ENCODE measurements at regions not wholly inside any gene's neighbourhood (a gene's known extent, or its start where the extent isn't known, plus 50 kb on each side); places are given as distances from the start of the nearest gene placed in this dataset.

DNA sequence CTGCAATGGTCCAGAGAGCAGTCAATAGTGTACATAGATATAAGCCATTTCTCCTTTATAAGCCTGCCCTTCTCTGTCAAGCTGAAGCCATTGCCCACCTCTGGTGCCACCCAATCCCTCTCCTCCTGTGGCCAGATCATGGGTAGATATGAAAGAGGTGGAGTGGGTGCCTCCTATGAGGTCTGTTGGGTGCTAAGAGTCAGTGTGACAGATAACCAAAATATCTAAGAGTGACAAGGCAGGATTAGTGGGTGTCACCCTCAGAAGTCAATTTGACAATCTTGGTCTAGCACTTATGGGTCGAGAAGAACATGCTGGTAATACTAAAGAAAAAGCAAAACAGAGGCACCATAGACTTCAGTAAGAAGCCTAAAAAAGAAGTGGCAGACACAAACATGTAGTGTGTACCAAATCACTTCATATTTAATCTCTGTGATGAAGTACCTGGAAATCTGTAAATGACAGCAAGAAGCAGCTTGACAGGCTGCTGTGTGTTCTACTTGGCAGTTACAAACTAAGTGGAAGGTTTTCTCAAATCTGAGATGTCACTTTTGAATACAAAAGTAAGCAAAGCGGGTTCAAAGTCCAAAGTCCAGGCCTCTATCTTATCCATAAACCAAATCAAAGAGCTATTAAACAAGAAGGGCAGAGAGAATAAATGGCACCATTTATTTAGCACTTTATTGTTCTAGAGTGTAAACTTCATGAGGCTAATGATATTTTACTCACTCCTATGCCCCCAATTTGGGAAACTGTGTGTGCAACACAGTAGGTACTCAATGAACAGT lies 118.9 kb upstream of the EOMES start:
- TF ChIP-seq, protein P1, sequence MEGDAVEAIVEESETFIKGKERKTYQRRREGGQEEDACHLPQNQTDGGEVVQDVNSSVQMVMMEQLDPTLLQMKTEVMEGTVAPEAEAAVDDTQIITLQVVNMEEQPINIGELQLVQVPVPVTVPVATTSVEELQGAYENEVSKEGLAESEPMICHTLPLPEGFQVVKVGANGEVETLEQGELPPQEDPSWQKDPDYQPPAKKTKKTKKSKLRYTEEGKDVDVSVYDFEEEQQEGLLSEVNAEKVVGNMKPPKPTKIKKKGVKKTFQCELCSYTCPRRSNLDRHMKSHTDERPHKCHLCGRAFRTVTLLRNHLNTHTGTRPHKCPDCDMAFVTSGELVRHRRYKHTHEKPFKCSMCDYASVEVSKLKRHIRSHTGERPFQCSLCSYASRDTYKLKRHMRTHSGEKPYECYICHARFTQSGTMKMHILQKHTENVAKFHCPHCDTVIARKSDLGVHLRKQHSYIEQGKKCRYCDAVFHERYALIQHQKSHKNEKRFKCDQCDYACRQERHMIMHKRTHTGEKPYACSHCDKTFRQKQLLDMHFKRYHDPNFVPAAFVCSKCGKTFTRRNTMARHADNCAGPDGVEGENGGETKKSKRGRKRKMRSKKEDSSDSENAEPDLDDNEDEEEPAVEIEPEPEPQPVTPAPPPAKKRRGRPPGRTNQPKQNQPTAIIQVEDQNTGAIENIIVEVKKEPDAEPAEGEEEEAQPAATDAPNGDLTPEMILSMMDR (IDR thresholded peaks at IDR 0.05): no peak
- TF ChIP-seq EZH2phosphoT487 (IDR thresholded peaks at IDR 0.05) (no peak), EZH2 (IDR thresholded peaks at IDR 0.05) (no peak)
